Lower leg skin (tissue), 4 donors: ENCODE measurements at regions not wholly inside any gene's neighbourhood (a gene's known extent, or its start where the extent isn't known, plus 50 kb on each side); places are given as distances from the start of the nearest gene placed in this dataset.
A peak's percentile ranks its signal among the peaks of the same experiment; 100 is the strongest.

Experiments
- DNase-seq, 2 donors: peaks; one replicate each; pipeline ENCODE4 v3.0.0-alpha.2; 2019; ENCODE audit warnings: low spot score in 2 of 2
- H3K4me3 ChIP-seq: fragments of 200-600 bp; sonication (generic); 2 replicates; pipeline ENCODE4 v1.5.1; 2017; ENCODE audit warnings: mild to moderate bottlenecking, low read depth; ENCODE audit not compliant: poor library complexity, severe bottlenecking
- POLR2A ChIP-seq, 2 donors: fragments of 450-650 bp; IDR thresholded peaks; one replicate each; pipeline ENCODE4 v1.6.1; 2016 to 2017; ENCODE audit warnings: antibody characterized with exemption in 2 of 2, mild to moderate bottlenecking in 1 of 2, moderate library complexity in 1 of 2
- WGBS, 2 donors: methylation state at CpG; one replicate each; pipeline ENCODE4 v1.1.5; 2018; 5-methylcytosine and 5-hydroxymethylcytosine counted together
- intact Hi-C: fragments of 100-400 bp; cut with DNase I; formaldehyde crosslinking; loops from one replicate; pipeline ENCODE4 v1.15.0; 2023; ENCODE audit warnings: low total_unique reads
- TF ChIP-seq, protein P1 (sequence below), 3 donors: fragments of 450-650 bp; IDR thresholded peaks; one replicate each; pipeline ENCODE4 v1.5.1; 2016; ENCODE audit warnings: antibody characterized with exemption in 3 of 3, mild to moderate bottlenecking in 3 of 3, moderate library complexity in 2 of 3

DNA sequence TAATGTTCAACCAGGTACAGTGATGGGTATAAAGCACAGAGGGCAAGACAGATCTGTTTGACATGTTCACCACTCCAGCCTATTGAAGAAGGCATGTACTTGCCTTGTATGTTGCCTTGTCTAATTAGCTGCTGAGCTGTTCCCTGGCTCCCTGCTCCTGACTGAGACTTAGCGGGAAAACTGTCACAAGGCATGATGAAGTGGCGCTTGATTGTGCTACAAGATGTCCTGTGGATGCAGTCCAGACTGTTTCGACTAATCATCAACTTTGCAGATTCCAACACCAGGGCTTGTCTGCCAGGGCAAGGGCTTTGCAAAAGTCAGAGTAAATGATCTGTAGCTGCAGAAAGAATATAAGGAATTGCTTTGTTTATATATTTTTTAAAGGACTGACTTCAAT is 136.2 kb upstream of the NRBF2 start:
- intact Hi-C loops: no loop called here
- H3K4me3 ChIP-seq: no peak overlapping the region
- DNase-seq: no peak
- TF ChIP-seq POLR2A (IDR thresholded peaks at IDR 0.05): no peak
- TF ChIP-seq, protein P1, sequence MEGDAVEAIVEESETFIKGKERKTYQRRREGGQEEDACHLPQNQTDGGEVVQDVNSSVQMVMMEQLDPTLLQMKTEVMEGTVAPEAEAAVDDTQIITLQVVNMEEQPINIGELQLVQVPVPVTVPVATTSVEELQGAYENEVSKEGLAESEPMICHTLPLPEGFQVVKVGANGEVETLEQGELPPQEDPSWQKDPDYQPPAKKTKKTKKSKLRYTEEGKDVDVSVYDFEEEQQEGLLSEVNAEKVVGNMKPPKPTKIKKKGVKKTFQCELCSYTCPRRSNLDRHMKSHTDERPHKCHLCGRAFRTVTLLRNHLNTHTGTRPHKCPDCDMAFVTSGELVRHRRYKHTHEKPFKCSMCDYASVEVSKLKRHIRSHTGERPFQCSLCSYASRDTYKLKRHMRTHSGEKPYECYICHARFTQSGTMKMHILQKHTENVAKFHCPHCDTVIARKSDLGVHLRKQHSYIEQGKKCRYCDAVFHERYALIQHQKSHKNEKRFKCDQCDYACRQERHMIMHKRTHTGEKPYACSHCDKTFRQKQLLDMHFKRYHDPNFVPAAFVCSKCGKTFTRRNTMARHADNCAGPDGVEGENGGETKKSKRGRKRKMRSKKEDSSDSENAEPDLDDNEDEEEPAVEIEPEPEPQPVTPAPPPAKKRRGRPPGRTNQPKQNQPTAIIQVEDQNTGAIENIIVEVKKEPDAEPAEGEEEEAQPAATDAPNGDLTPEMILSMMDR (IDR thresholded peaks at IDR 0.05): no peak
- 54 to 86% methylated on average over 3 of the region's 3 CpGs for WGBS, 2 donors

DNA sequence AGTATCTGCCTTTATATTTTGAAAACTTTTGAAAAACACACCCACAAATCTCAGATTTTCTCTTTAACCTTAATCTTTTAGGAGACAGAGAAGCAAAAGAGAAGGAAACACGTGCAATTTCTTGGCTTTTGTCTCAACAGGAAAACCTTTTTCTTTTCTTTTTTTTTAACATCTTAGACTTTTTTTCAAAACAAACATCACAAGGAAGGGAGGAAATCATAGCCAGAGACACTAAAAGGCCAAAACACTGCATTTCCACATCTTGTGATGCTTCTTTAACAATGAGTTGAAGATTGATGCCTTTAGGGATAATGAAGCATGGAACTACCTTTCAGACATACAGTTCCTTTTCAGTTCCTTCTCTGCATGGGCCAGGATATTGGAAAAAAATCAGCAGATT is 136.6 kb upstream of the NRBF2 start:
- H3K4me3 ChIP-seq: no peak overlapping the region
- DNase-seq: no peak
- no peak for TF ChIP-seq POLR2A (IDR thresholded peaks at IDR 0.05)
- TF ChIP-seq, protein P1 (IDR thresholded peaks at IDR 0.05): no peak
- 56 to 62% methylated on average over 1 of the region's 1 CpG for WGBS, 2 donors
- intact Hi-C loops: no loop called here

DNA sequence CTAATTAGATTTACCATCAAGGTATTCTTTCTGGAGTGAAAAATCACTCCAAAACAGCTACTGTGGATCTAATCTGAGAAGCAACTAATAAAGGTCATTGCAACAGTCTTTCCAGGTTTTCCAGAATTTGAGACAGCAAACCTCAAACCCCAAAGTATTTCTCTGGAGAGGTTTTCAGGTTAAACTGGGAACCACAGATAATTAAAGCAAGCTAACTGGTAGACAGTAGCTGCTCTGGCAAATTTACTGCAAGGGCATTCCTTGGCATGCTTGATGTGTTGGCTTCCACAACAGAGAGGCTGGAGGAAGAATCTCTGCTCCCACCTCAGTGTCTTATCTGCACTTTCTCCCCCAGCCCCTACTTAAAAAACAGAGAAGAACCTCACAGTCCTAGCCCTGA is 140.0 kb upstream of the NRBF2 start:
- intact Hi-C loops: no loop called here
- no peak overlapping the region for H3K4me3 ChIP-seq
- TF ChIP-seq POLR2A (IDR thresholded peaks at IDR 0.05): no peak
- TF ChIP-seq, protein P1 (IDR thresholded peaks at IDR 0.05): no peak
- no peak for DNase-seq

DNA sequence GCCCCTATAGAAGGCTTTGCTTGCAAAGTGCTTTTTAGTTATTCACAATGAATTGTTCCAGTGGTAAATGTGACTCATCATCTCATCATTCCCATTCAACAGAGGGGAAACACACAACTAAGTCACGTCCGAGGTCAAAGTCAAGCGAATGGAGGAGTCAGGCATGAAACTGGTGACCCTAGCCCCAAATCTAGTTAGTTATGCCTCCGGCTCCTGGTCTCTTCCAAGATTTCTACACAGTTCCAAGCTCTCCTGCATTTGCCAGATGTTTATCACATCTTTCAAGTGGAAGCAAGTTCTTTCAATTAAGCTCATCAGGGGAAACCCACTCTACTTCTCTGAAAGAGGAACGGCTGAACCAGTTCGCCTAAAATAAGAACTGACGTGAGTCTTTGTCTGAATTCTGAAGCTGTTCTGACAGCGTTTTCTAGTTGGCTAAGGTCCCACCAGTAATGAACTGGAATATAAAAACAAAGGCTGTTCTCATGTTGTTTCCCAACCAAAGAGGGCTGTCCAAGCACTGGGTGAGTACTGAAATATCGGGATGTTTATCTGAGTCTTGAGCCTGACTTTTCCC is 140.9 kb upstream of the NRBF2 start:
- WGBS, 2 donors: 33 to 43% methylated on average over 9 of the region's 9 CpGs
- TF ChIP-seq POLR2A (IDR thresholded peaks at IDR 0.05): no peak
- TF ChIP-seq, protein P1 (IDR thresholded peaks at IDR 0.05): no peak
- intact Hi-C loops: no loop called here
- H3K4me3 ChIP-seq: no peak overlapping the region
- DNase-seq: peak in 1 of 2 donors; percentile 30

DNA sequence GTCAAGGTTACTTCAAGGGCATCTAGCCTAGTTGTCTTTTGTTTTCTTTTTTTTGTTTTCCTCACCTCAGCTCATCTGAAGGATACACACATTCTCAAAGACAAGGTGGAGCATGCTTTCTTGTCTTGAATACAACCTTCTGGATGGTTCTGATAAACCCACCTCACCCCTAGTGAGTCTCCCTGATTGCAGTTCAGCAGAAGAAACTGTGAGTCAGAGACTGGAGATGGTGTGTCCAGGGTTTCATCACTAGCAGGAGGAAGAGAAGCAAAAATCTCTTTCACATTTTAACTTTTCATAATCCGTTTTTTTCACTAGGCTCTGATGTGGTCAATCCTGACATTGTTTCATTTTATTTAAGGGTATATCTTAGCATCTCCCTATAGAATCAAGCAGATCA is 143.0 kb upstream of the NRBF2 start:
- H3K4me3 ChIP-seq: no peak overlapping the region
- WGBS, 2 donors: 71 to 76% methylated on average over 1 of the region's 1 CpG
- TF ChIP-seq, protein P1 (IDR thresholded peaks at IDR 0.05): no peak
- no peak for TF ChIP-seq POLR2A (IDR thresholded peaks at IDR 0.05)
- DNase-seq: no peak
- intact Hi-C loops: no loop called here
